H1 (cell line): ENCODE measurements at regions not wholly inside any gene's neighbourhood (a gene's known extent, or its start where the extent isn't known, plus 50 kb on each side); places are given as distances from the start of the nearest gene placed in this dataset.

ENCODE experiments used
- CTCF ChIA-PET: fragments of 300-600 bp; sonication (Branson Sonifier 250); formaldehyde crosslinking; loops from one replicate; lab custom pipeline; 2021; ENCODE audit not compliant: partially characterized antibody; lab: Charles Lee
- POLR2A ChIA-PET: fragments of 300-600 bp; sonication (Branson Sonifier 250); formaldehyde crosslinking; loops from one replicate; lab custom pipeline; 2021; ENCODE audit warnings: inconsistent platforms; ENCODE audit not compliant: partially characterized antibody; lab: Charles Lee
- DNase-seq, 2 experiments: peaks; one replicate each; pipeline versions ENCODE4 v3.0.0 to v3.0.0-alpha.2; 2010 to 2022; ENCODE audit warnings: low spot score in 2 of 2, low read depth in 1 of 2, mixed read lengths in 1 of 2
- FAIRE-seq: peaks from 2 replicates; lab custom pipeline; 2011; peaks lifted over from hg19 to GRCh38; lab: Jason Lieb, UNC
- H2AFZ ChIP-seq: 2 replicates; pipeline ENCODE4 v1.8.1; 2012; ENCODE audit warnings: low read length, inconsistent platforms
- H2AK5ac ChIP-seq: 2 replicates; pipeline ENCODE4 v1.6.1; 2013; ENCODE audit warnings: low read depth, low read length
- H2BK120ac ChIP-seq: replicated peaks from 2 replicates; pipeline ENCODE3; 2013; ENCODE audit warnings: low read depth, low read length, inconsistent platforms
- H2BK12ac ChIP-seq: 2 replicates; pipeline ENCODE4 v1.6.1; 2013; ENCODE audit warnings: low read depth, low read length
- H2BK15ac ChIP-seq: 2 replicates; pipeline ENCODE4 v1.6.1; 2013; ENCODE audit warnings: low read length
- H2BK20ac ChIP-seq: 2 replicates; pipeline ENCODE4 v1.6.1; 2013; ENCODE audit warnings: low read length
- H2BK5ac ChIP-seq: 2 replicates; pipeline ENCODE4 v1.6.1; 2013; ENCODE audit warnings: low read depth, low read length
- H3K14ac ChIP-seq: 2 replicates; pipeline ENCODE4 v1.6.1; 2013; ENCODE audit warnings: inconsistent platforms; ENCODE audit not compliant: insufficient read length
- H3K18ac ChIP-seq: 2 replicates; pipeline ENCODE4 v1.6.1; 2013; ENCODE audit warnings: low read length; ENCODE audit errors: extremely low read depth
- H3K23ac ChIP-seq: 2 replicates; pipeline ENCODE4 v1.6.1; 2013; ENCODE audit warnings: inconsistent platforms; ENCODE audit not compliant: insufficient read length
- H3K23me2 ChIP-seq: 2 replicates; pipeline ENCODE4 v1.6.1; 2013; ENCODE audit warnings: low read depth, low read length
- H3K27ac ChIP-seq: 2 replicates; pipeline ENCODE4 v1.6.1; 2011; ENCODE audit warnings: low read depth, low read length, inconsistent platforms
- H3K27me3 ChIP-seq, 4 experiments: replicated peaks in 1 of 4; 1 replicate in 1 of 4; 2 replicates in 3 of 4; pipeline versions ENCODE4 v1.6.1 to v1.8.1; 2011 to 2013; ENCODE audit warnings: low read length in 3 of 4, mild to moderate bottlenecking in 3 of 4, inconsistent platforms in 2 of 4, mixed read lengths in 2 of 4, moderate library complexity in 1 of 4; ENCODE audit not compliant: control insufficient read depth in 3 of 4, insufficient read depth in 3 of 4; ENCODE audit errors: extremely low read depth in 1 of 4
- H3K36me3 ChIP-seq, 4 experiments: 2 replicates each; pipeline versions ENCODE4 v1.6.1 to v1.8.1; 2011 to 2013; ENCODE audit warnings: mild to moderate bottlenecking in 4 of 4, low read length in 3 of 4, moderate library complexity in 2 of 4, control low read depth in 1 of 4, inconsistent platforms in 1 of 4; ENCODE audit not compliant: insufficient read depth in 4 of 4, control insufficient read depth in 2 of 4
- H3K4ac ChIP-seq: replicated peaks from 2 replicates; pipeline ENCODE3; 2013; ENCODE audit warnings: low read length, low read depth, mixed read lengths, inconsistent platforms; ENCODE audit not compliant: insufficient read length
- H3K4me1 ChIP-seq, 4 experiments: replicated peaks in 1 of 4; 1 replicate in 1 of 4; 2 replicates in 3 of 4; pipeline versions ENCODE4 v1.6.1 to v1.8.1; 2011 to 2013; ENCODE audit warnings: low read length in 3 of 4, inconsistent platforms in 2 of 4, mixed read lengths in 1 of 4; ENCODE audit not compliant: insufficient read depth in 4 of 4, control insufficient read depth in 3 of 4
- H3K4me2 ChIP-seq, 2 experiments: 2 replicates each; pipeline versions ENCODE4 v1.6.1 to v1.8.1; 2011 to 2013; ENCODE audit warnings: low read depth in 2 of 2, low read length in 2 of 2, control low read depth in 1 of 2, inconsistent platforms in 1 of 2, mild to moderate bottlenecking in 1 of 2; ENCODE audit not compliant: insufficient read depth in 1 of 2
- H3K4me3 ChIP-seq, 4 experiments: fragments of 200-600, 300-600 bp in 1 of 4; sonication (generic), shearing (Covaris generic), sonication (Bioruptor Twin) in 1 of 4; 2 replicates each; pipeline versions ENCODE4 v1.5.1 to v1.8.1; 2011 to 2016; ENCODE audit warnings: low read length in 4 of 4, low read depth in 3 of 4, control low read depth in 2 of 4, inconsistent platforms in 2 of 4, mild to moderate bottlenecking in 2 of 4, mixed read lengths in 1 of 4, moderate library complexity in 1 of 4; ENCODE audit not compliant: insufficient read depth in 2 of 4; ENCODE audit errors: extremely low read depth in 1 of 4
- H3K56ac ChIP-seq: replicated peaks from 2 replicates; pipeline ENCODE3; 2013; ENCODE audit warnings: low read depth, mild to moderate bottlenecking, mixed read lengths, low read length, inconsistent platforms; ENCODE audit not compliant: insufficient read length
- H3K79me1 ChIP-seq: 2 replicates; pipeline ENCODE4 v1.6.1; 2013; ENCODE audit warnings: low read depth, low read length, control low read depth
- H3K79me2 ChIP-seq, 2 experiments: 2 replicates each; pipeline versions ENCODE4 v1.6.1 to v1.8.1; 2012 to 2013; ENCODE audit warnings: low read length in 2 of 2, mild to moderate bottlenecking in 2 of 2, inconsistent platforms in 1 of 2; ENCODE audit not compliant: insufficient read depth in 2 of 2, control insufficient read depth in 1 of 2
- H3K9ac ChIP-seq, 4 experiments: replicated peaks in 1 of 4; 1 replicate in 1 of 4; 2 replicates in 3 of 4; pipeline versions ENCODE4 v1.6.1 to v1.8.1; 2011 to 2013; ENCODE audit warnings: low read depth in 3 of 4, low read length in 3 of 4, control low read depth in 2 of 4, mild to moderate bottlenecking in 2 of 4, moderate library complexity in 2 of 4, inconsistent platforms in 1 of 4; ENCODE audit errors: extremely low read depth in 1 of 4
- H3K9me3 ChIP-seq, 2 experiments: 2 replicates each; pipeline versions ENCODE4 v1.6.1 to v1.8.1; 2012 to 2013; ENCODE audit warnings: mild to moderate bottlenecking in 2 of 2, moderate library complexity in 2 of 2, control low read depth in 1 of 2, inconsistent platforms in 1 of 2, low read depth in 1 of 2, low read length in 1 of 2, mixed read lengths in 1 of 2; ENCODE audit not compliant: insufficient read depth in 2 of 2
- H4K20me1 ChIP-seq, 2 experiments: replicated peaks in 1 of 2; 2 replicates each; pipeline versions ENCODE3 to v1.8.1; 2011 to 2013; ENCODE audit warnings: inconsistent platforms in 2 of 2, low read length in 2 of 2, mild to moderate bottlenecking in 1 of 2; ENCODE audit not compliant: insufficient read depth in 2 of 2, control insufficient read depth in 1 of 2
- H4K5ac ChIP-seq: 2 replicates; pipeline ENCODE4 v1.6.1; 2013; ENCODE audit warnings: low read length, low read depth, mixed read lengths, inconsistent platforms; ENCODE audit not compliant: insufficient read length
- H4K8ac ChIP-seq: 2 replicates; pipeline ENCODE4 v1.8.0; 2013; ENCODE audit warnings: mild to moderate bottlenecking, moderate library complexity, low read length, inconsistent platforms; ENCODE audit not compliant: insufficient read depth; ENCODE audit errors: extremely low read depth
- H4K91ac ChIP-seq: replicated peaks from 2 replicates; pipeline ENCODE3; 2013; ENCODE audit warnings: low read length, mixed read lengths, inconsistent platforms; ENCODE audit not compliant: insufficient read length
- ATF2 ChIP-seq: IDR thresholded peaks from 2 replicates; pipeline ENCODE4 v1.6.1; 2012; ENCODE audit warnings: low read length, inconsistent platforms
- BRCA1 ChIP-seq: IDR thresholded peaks from 2 replicates; pipeline ENCODE4 v1.6.1; 2012; ENCODE audit warnings: low read depth, low read length, improper control_type of control experiment
- NRF1 ChIP-seq: IDR thresholded peaks from 2 replicates; pipeline ENCODE4 v1.6.1; 2011; ENCODE audit warnings: mild to moderate bottlenecking, low read depth, low read length, improper control_type of control experiment
- POU5F1 ChIP-seq: IDR thresholded peaks from 2 replicates; pipeline ENCODE4 v1.6.1; 2011; ENCODE audit warnings: low read depth, mild to moderate bottlenecking, low read length, moderate library complexity
- RBBP5 ChIP-seq: IDR thresholded peaks from 2 replicates; pipeline ENCODE4 v1.7.1; 2012; ENCODE audit warnings: low read depth, mild to moderate bottlenecking, inconsistent platforms, low read length, moderate library complexity, borderline replicate concordance
- WGBS, 2 experiments: shearing (Covaris generic) in 1 of 2; methylation state at CpG; one replicate each; pipeline versions ENCODE4 v1.1.6 to v1.1.7; 2013 to 2015; ENCODE audit warnings: low lambda C conversion rate in 2 of 2, mixed read lengths in 2 of 2, inconsistent platforms in 1 of 2, low coverage in 1 of 2, missing lambda C conversion rate in 1 of 2; ENCODE audit not compliant: insufficient replicate concordance in 2 of 2, insufficient coverage in 1 of 2, insufficient read length in 1 of 2; ENCODE audit errors: extremely low coverage in 1 of 2, missing lambda C conversion rate in 1 of 2; 5-methylcytosine and 5-hydroxymethylcytosine counted together

DNA sequence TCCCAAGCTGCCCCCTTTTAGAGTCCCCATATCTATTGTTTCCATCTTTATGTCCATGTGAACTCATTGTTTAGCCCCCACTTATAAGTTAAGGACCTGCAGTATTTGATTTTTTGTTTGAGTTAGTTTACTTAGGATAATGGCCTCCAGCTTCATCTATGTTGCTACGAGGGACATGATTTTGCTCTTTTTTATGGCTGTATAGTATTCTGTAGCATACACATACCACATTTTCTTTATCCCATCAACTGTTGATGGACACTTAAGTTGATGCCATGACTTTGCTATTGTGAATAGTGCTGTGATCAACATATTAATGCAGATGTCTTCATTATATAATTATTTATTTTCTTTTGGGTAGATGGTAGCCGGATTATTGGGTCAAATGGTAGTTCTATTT is 576.9 kb downstream of the ANKRD7 start:
- Histone ChIP-seq H2BK12ac (no peak overlapping the region), H3K23me2 (no peaks in the 10 kb centered on the region; the same call in 1 of the 2 replicates), H3K4me2 (no peak overlapping the region), H4K91ac (no peak overlapping the region), H3K4ac (no peak overlapping the region), H3K9me3 (no peaks in the 10 kb centered on the region), H3K27ac (no peak overlapping the region), H3K56ac (no peak overlapping the region), H3K18ac (no peak overlapping the region), H3K79me2 (no peaks in the 10 kb centered on the region), H4K8ac (no peak overlapping the region), H2BK120ac (no peak overlapping the region), H2AFZ (no peak overlapping the region), H3K36me3 (no peaks in the 10 kb centered on the region), H2BK15ac (no peak overlapping the region), H4K20me1 (no peaks in the 10 kb centered on the region), H3K9ac (no peak overlapping the region), H3K23ac (no peak overlapping the region), H3K27me3 (no peaks in the 10 kb centered on the region), H2BK20ac (no peak overlapping the region), H3K4me3 (no peak overlapping the region), H3K14ac (no peak overlapping the region), H2BK5ac (no peak overlapping the region), H3K4me1 (no peaks in the 10 kb centered on the region), H4K5ac (no peak overlapping the region), H3K79me1 (no peaks in the 10 kb centered on the region), H2AK5ac (no peak overlapping the region)
- no peak for DNase-seq
- POLR2A ChIA-PET, result no interaction called here
- TF ChIP-seq BRCA1 (no peak), NRF1 (no peak), POU5F1 (no peak), RBBP5 (no peak), ATF2 (no peak)
- no peak for FAIRE-seq
- CTCF ChIA-PET, result interaction anchor here (1.4 kb wide), 1 partner anchor 10 kb away, joined by 4 read pairs; no protein-coding TSS in a partner anchor
- WGBS, 2 experiments, result 100% methylated on average over 2 of the region's 2 CpGs; no CpG with 5 or more reads in 1 of the 2 experiments
